A673 (cell line): ENCODE measurements at regions not wholly inside any gene's neighbourhood (a gene's known extent, or its start where the extent isn't known, plus 50 kb on each side); places are given as distances from the start of the nearest gene placed in this dataset.

Experiments
- BruUV-seq: library from RNA; stranded (reverse); fragments of 400-500 nt; replicated peaks from 2 replicates; lab custom pipeline; 2021; lab: Mats Ljungman, UMichigan
- CTCF ChIA-PET: fragments of 300-600 bp; sonication (Branson Sonifier 250); formaldehyde crosslinking; loops from one replicate; lab custom pipeline; 2022; ENCODE audit warnings: antibody characterized with exemption; lab: Charles Lee
- POLR2A ChIA-PET: fragments of 300-600 bp; sonication (Branson Sonifier 250); formaldehyde crosslinking; loops from one replicate; lab custom pipeline; 2022; ENCODE audit warnings: antibody characterized with exemption; ENCODE audit not compliant: low non-redundant PET; lab: Charles Lee
- DNase-seq: peaks from one replicate; pipeline ENCODE4 v3.0.0-alpha.2; 2015; ENCODE audit warnings: low spot score
- H3K27ac ChIP-seq: fragments of 200-600 bp; sonication (generic); 2 replicates; pipeline ENCODE4 v1.5.1; 2016; ENCODE audit warnings: mixed run types, low read depth, mild to moderate bottlenecking, mixed read lengths, antibody characterized with exemption, low read length; ENCODE audit not compliant: poor library complexity, severe bottlenecking
- H3K27me3 ChIP-seq: fragments of 200-600 bp; sonication (generic); replicated peaks from 2 replicates; pipeline ENCODE4 v1.6.1; 2017; ENCODE audit warnings: mixed run types, low read depth, mild to moderate bottlenecking, mixed read lengths, antibody characterized with exemption, low read length; ENCODE audit not compliant: insufficient read depth, poor library complexity
- H3K36me3 ChIP-seq: fragments of 200-600 bp; sonication (generic); 2 replicates; pipeline ENCODE4 v1.6.1; 2016; ENCODE audit warnings: mixed run types, mild to moderate bottlenecking, mixed read lengths, antibody characterized with exemption, low read length; ENCODE audit not compliant: insufficient read depth, poor library complexity, severe bottlenecking
- H3K4me1 ChIP-seq: fragments of 200-600 bp; sonication (generic); 2 replicates; pipeline ENCODE4 v1.6.1; 2017; ENCODE audit warnings: mixed run types, mild to moderate bottlenecking, mixed read lengths, antibody characterized with exemption, low read length; ENCODE audit not compliant: insufficient read depth, poor library complexity, severe bottlenecking
- H3K4me3 ChIP-seq: fragments of 200-600 bp; sonication (generic); 2 replicates; pipeline ENCODE4 v1.5.1; 2016; ENCODE audit warnings: low read depth, mixed run types, mild to moderate bottlenecking, mixed read lengths, low read length; ENCODE audit not compliant: poor library complexity, severe bottlenecking
- H3K9me3 ChIP-seq: fragments of 200-600 bp; sonication (generic); 2 replicates; pipeline ENCODE4 v1.6.1; 2016; ENCODE audit warnings: mixed run types, low read depth, mild to moderate bottlenecking, mixed read lengths, antibody characterized with exemption, low read length; ENCODE audit not compliant: poor library complexity, severe bottlenecking
- EZH2 ChIP-seq: fragments of 200-600 bp; sonication (generic); IDR thresholded peaks from 2 replicates; pipeline ENCODE4 v1.6.1; 2017; ENCODE audit warnings: borderline replicate concordance, low read depth, mild to moderate bottlenecking, mixed read lengths, antibody characterized with exemption, low read length; ENCODE audit not compliant: poor library complexity, severe bottlenecking
- intact Hi-C: fragments of 100-400 bp; cut with micrococcal nuclease; formaldehyde crosslinking; loops from one replicate; pipeline ENCODE4 v1.10.0; 2022; ENCODE audit not compliant: unreplicated experiment
- TF ChIP-seq, protein P1 (sequence below): fragments of 300-800, 200-600 bp; sonication (generic); conservative IDR thresholded peaks from 2 replicates; pipeline ENCODE4 v1.5.1; 2017; ENCODE audit warnings: low read depth, mild to moderate bottlenecking, antibody characterized with exemption, low read length, moderate library complexity, mixed read lengths

DNA sequence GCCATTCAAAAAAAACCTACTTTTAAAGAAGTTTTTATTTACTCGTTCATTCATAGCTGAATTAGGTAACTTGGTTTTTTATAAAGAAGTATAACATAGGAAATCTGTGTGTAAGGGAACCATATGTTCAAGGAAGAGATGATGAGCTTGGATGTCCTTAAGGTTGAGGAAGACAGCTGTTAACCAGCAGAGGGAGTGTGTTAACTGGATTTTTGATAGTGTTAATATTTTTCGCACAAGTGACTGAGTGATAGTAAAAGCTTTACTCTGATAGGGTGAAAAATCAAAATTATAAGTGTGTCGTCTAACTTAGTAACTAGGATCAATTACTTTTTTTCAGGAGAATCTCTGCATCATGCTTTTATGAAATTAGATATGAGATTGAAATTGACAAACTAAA, 134.7 kb downstream of the ARL5B start:
- Histone ChIP-seq H3K36me3 (no peaks in the 10 kb centered on the region), H3K27ac (no peak overlapping the region), H3K27me3 (no peaks in the 10 kb centered on the region), H3K9me3 (peaks cover 18% of the 10 kb centered on the region), H3K4me3 (no peak overlapping the region), H3K4me1 (peaks cover 9% of the 10 kb centered on the region)
- no TSS peak for BruUV-seq
- DNase-seq = peak; percentile 71
- ChIA-PET CTCF (no interaction called here), POLR2A (no interaction called here)
- TF ChIP-seq EZH2 = no peak
- TF ChIP-seq, protein P1, sequence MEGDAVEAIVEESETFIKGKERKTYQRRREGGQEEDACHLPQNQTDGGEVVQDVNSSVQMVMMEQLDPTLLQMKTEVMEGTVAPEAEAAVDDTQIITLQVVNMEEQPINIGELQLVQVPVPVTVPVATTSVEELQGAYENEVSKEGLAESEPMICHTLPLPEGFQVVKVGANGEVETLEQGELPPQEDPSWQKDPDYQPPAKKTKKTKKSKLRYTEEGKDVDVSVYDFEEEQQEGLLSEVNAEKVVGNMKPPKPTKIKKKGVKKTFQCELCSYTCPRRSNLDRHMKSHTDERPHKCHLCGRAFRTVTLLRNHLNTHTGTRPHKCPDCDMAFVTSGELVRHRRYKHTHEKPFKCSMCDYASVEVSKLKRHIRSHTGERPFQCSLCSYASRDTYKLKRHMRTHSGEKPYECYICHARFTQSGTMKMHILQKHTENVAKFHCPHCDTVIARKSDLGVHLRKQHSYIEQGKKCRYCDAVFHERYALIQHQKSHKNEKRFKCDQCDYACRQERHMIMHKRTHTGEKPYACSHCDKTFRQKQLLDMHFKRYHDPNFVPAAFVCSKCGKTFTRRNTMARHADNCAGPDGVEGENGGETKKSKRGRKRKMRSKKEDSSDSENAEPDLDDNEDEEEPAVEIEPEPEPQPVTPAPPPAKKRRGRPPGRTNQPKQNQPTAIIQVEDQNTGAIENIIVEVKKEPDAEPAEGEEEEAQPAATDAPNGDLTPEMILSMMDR = peak; percentile 76
- intact Hi-C loops = loop anchor here (5.0 kb wide), 1 partner anchor 123 kb away; no protein-coding TSS in a partner anchor

DNA sequence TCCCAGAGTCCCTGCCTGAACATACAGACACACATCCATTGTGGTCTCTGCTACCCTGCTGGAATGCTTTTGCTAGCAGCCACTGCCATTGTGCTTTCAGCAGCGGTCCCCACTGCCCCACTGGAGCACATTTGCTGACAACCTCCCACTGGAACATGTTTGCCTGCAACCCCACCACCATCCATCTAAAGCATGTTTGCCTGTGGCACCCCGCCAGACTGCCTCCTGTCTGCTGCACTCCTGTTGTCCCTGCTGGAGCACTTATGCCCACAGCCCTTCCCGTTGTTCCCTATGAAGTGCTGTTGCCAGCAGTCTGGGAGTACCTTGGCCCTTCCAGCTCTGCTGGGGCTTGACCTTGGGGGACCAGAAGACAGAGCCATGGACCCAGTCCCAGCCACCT, 136.3 kb downstream of the ARL5B start:
- CTCF ChIA-PET = no interaction called here
- DNase-seq = no peak
- no TSS peak for BruUV-seq
- intact Hi-C loops = no loop called here
- POLR2A ChIA-PET = no interaction called here
- Histone ChIP-seq H3K27me3 (no peaks in the 10 kb centered on the region), H3K9me3 (peaks cover 9% of the 10 kb centered on the region), H3K36me3 (no peaks in the 10 kb centered on the region), H3K4me1 (peaks cover 9% of the 10 kb centered on the region), H3K4me3 (no peak overlapping the region), H3K27ac (no peak overlapping the region)
- TF ChIP-seq EZH2 = no peak
- TF ChIP-seq, protein P1 = no peak

DNA sequence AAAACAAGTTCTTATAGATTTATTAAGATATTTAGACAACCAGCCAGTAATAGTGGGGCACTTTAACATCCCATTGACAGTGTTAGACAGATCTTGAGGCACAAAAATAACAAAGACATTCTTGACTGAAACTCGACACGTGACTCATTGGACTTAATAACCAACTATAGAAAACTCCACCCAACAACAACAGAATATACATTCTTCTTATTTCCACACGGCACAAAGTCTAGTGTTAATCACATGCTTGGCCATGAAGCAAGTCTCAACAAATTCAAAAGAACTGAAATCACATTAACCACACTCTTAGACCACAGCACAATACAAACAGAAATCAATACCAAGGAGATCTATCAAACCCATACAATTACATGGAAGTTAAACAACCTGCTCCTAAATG, 138.1 kb downstream of the ARL5B start:
- no TSS peak for BruUV-seq
- no peak overlapping the region for H3K4me3 ChIP-seq
- no peak for DNase-seq
- peaks cover 9% of the 10 kb centered on the region for H3K9me3 ChIP-seq
- TF ChIP-seq, protein P1 = no peak
- TF ChIP-seq EZH2 = no peak
- ChIA-PET CTCF (no interaction called here), POLR2A (no interaction called here)
- H3K4me1 ChIP-seq = peaks cover 9% of the 10 kb centered on the region
- no peaks in the 10 kb centered on the region for H3K27me3 ChIP-seq
- H3K27ac ChIP-seq = no peak overlapping the region
- intact Hi-C loops = no loop called here
- no peaks in the 10 kb centered on the region for H3K36me3 ChIP-seq
